Prostate gland (tissue), 2 donors: ENCODE measurements at regions not wholly inside any gene's neighbourhood (a gene's known extent, or its start where the extent isn't known, plus 50 kb on each side); places are given as distances from the start of the nearest gene placed in this dataset.

Source experiments
- CTCF ChIP-seq, 4 experiments: fragments of 200-600 bp in 2 of 4; fragments of 450-650 bp in 2 of 4; sonication (generic) in 2 of 4; IDR thresholded peaks; 1 replicate in 3 of 4; 2 replicates in 1 of 4; pipeline ENCODE4 v1.5.1; 2016 to 2019; ENCODE audit warnings: antibody characterized with exemption in 4 of 4, mild to moderate bottlenecking in 2 of 4, moderate library complexity in 2 of 4
- POLR2AphosphoS5 ChIP-seq: sonication (generic); formaldehyde crosslinking; IDR thresholded peaks from one replicate; pipeline ENCODE4 v1.6.1; 2017; ENCODE audit warnings: antibody characterized with exemption

- TF ChIP-seq CTCF (IDR thresholded peaks at IDR 0.05) (no peak), POLR2AphosphoS5 (no peak)
Measured at GRCh38 chr16:9306753-9307152, 215.3 kb downstream of the HAPSTR1 start.
